ENCODE measurements at regions not wholly inside any gene's neighbourhood (a gene's known extent, or its start where the extent isn't known, plus 50 kb on each side); places are given as distances from the start of the nearest gene placed in this dataset.
A peak's percentile ranks its signal among the peaks of the same experiment; 100 is the strongest.

GRCh38 chr2:75421986-75422385 lies 138.8 kb downstream of the EVA1A start:
- no peak for TF ChIP-seq ATOH8 (CRISPR knock-in tag; IDR thresholded peaks at IDR 0.05; ENCODE audit: low read depth)
- TF ChIP-seq MYC (IDR thresholded peaks at IDR 0.05; ENCODE audit: borderline replicate concordance, low read length): no peak
- TF ChIP-seq RARB (CRISPR knock-in tag; IDR thresholded peaks at IDR 0.05): no peak
- TF ChIP-seq HMGXB4 (CRISPR knock-in tag; IDR thresholded peaks at IDR 0.05; ENCODE audit: borderline replicate concordance): no peak
- TF ChIP-seq HOXB13 (CRISPR knock-in tag; IDR thresholded peaks at IDR 0.05; ENCODE audit: low read depth): no peak
- TF ChIP-seq CEBPB (IDR thresholded peaks at IDR 0.05): no peak
- no peak for TF ChIP-seq POLR2AphosphoS2 (conservative IDR thresholded peaks at IDR 0.05; ENCODE audit: low read length)
- no peak for TF ChIP-seq EP300 (IDR thresholded peaks at IDR 0.05)
- TF ChIP-seq HES2 (IDR thresholded peaks at IDR 0.05): no peak
- TF ChIP-seq RFX5 (IDR thresholded peaks at IDR 0.05): no peak
- no peak for TF ChIP-seq REST (IDR thresholded peaks at IDR 0.05)
- TF ChIP-seq HEYL (CRISPR knock-in tag; IDR thresholded peaks at IDR 0.05): no peak
- no peak for TF ChIP-seq POLR2A (IDR thresholded peaks at IDR 0.05; ENCODE audit: low read length)
- TF ChIP-seq EHF (CRISPR knock-in tag; IDR thresholded peaks at IDR 0.05): no peak
- no peak for TF ChIP-seq ZSCAN20 (CRISPR knock-in tag; IDR thresholded peaks at IDR 0.05)
- TF ChIP-seq ZNF302 (CRISPR knock-in tag; IDR thresholded peaks at IDR 0.05): no peak
- no peak overlapping the region for H3K4me2 ChIP-seq
- DNase-seq (ENCODE audit: low read depth in 1 of 2, low spot score in 1 of 2) (no peak), FAIRE-seq (no peak), ATAC-seq (no peak)
- H3K9me3 ChIP-seq: no peaks in the 10 kb centered on the region
- peaks cover 15% of the 10 kb centered on the region for H3K4me1 ChIP-seq
- ChIA-PET POLR2A (no interaction called here), CTCF (interaction anchor here (0.7 to 1.4 kb wide), 3 partner anchors 11 to 358 kb away, joined by 3 to 4 read pairs (median 3); no protein-coding TSS in a partner anchor)
- no peak overlapping the region for H3K4me3 ChIP-seq
- WGBS (ENCODE audit: missing lambda C conversion rate): 94% methylated on average over 1 of the region's 1 CpG
- no peak overlapping the region for H3K27ac ChIP-seq

GRCh38 chr2:75416420-75417342 lies 144.1 kb downstream of the EVA1A start:
- 40% methylated on average over 5 of the region's 5 CpGs for WGBS (ENCODE audit: missing lambda C conversion rate)
- CTCF ChIA-PET: interaction anchor here (0.6 to 3.5 kb wide), 3 partner anchors 39 to 497 kb away, joined by 5 to 12 read pairs (median 6); partner anchors contain the start of gene TACR1
- no peak for TF ChIP-seq E2F6 (IDR thresholded peaks at IDR 0.05; ENCODE audit: borderline replicate concordance, low read depth)
- no peak for TF ChIP-seq RAD21 (conservative IDR thresholded peaks at IDR 0.05 in 1 of 2, IDR thresholded peaks at IDR 0.05 in 1 of 2)
- no peak for TF ChIP-seq ZFP36 (IDR thresholded peaks at IDR 0.05; ENCODE audit: borderline replicate concordance, partially characterized antibody)
- TF ChIP-seq MAX (IDR thresholded peaks at IDR 0.05): no peak
- TF ChIP-seq TFCP2L1 (CRISPR knock-in tag; IDR thresholded peaks at IDR 0.05): no peak
- no peak for TF ChIP-seq REST (IDR thresholded peaks at IDR 0.05)
- TF ChIP-seq CHD4 (IDR thresholded peaks at IDR 0.05; ENCODE audit: borderline replicate concordance): no peak
- TF ChIP-seq HOXB13 (CRISPR knock-in tag; IDR thresholded peaks at IDR 0.05; ENCODE audit: low read depth): no peak

More at GRCh38 chr2:75416420-75417342, 144.1 kb downstream of the EVA1A start:
- FAIRE-seq: peak; percentile 23
- peak; percentile 39 to 81; a peak in 4 of 6 replicates for ATAC-seq
- Histone ChIP-seq H3K4me2 (peak overlapping the region; percentile 53), H3K4me1 (peaks cover 14% of the 10 kb centered on the region), H3K27ac (0 out of 6 replicates have a peak overlapping the region, but pooled peaks of 1 of the 2 experiments have one; percentile 1), H3K4me3 (no peak overlapping the region), H3K9me3 (no peaks in the 10 kb centered on the region)
- DNase-seq (ENCODE audit: low read depth in 1 of 2, low spot score in 1 of 2): peak in 1 of 2 experiments; percentile 10
- POLR2A ChIA-PET: no interaction called here
